ENCODE measurements at regions not wholly inside any gene's neighbourhood (a gene's known extent, or its start where the extent isn't known, plus 50 kb on each side); places are given as distances from the start of the nearest gene placed in this dataset.

GRCh38 chr15:62228604-62229003 lies 63.5 kb upstream of the C2CD4B start:
- no peak for TF ChIP-seq EZH2 (IDR thresholded peaks at IDR 0.05; ENCODE audit: borderline replicate concordance, low read depth, low read length, poor library complexity, severe bottlenecking)
- intact Hi-C loops (cut with micrococcal nuclease; ENCODE audit: unreplicated experiment), result no loop called here
- ChIA-PET POLR2A (ENCODE audit: low non-redundant PET) (no interaction called here), CTCF (no interaction called here)
- Histone ChIP-seq H3K27ac (ENCODE audit: low read depth, low read length, poor library complexity, severe bottlenecking) (no peak overlapping the region), H3K27me3 (replicated peaks; ENCODE audit: insufficient read depth, low read depth, low read length, poor library complexity) (no peaks in the 10 kb centered on the region), H3K4me3 (ENCODE audit: low read depth, low read length, poor library complexity, severe bottlenecking) (no peak overlapping the region), H3K9me3 (ENCODE audit: low read depth, low read length, poor library complexity, severe bottlenecking) (no peaks in the 10 kb centered on the region), H3K4me1 (ENCODE audit: insufficient read depth, low read length, poor library complexity, severe bottlenecking) (no peaks in the 10 kb centered on the region), H3K36me3 (ENCODE audit: insufficient read depth, low read length, poor library complexity, severe bottlenecking) (no peaks in the 10 kb centered on the region)
- BruUV-seq (replicated peaks), result no TSS peak
- no peak for DNase-seq (ENCODE audit: low spot score)

DNA sequence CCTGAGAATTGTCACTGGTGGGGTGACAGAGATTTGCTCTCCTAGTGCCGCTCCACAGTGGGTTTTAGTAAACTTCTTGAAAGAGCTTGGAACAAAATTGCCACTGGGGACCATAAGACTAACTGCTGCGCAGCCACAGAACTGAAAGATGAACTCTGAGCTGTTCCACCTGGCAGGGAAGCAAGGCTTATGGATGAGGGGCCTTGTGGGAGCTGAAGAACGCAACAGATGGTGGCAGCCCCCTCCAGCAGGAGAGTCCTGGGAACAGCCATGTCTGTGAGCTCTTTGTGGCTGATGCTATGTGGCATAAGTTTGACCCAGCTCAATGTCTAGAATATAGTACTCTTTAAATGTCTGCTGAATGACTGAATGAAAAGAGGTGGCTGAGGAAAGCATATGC lies 66.8 kb upstream of the C2CD4B start:
- POLR2A ChIA-PET (ENCODE audit: low non-redundant PET), result interaction anchor here (0.5 kb wide), 1 partner anchor 57 kb away, joined by 3 read pairs; no protein-coding TSS in a partner anchor
- intact Hi-C loops (cut with micrococcal nuclease; ENCODE audit: unreplicated experiment), result no loop called here

GRCh38 chr15:62240121-62241096 lies 75.3 kb upstream of the C2CD4B start:
- ChIA-PET POLR2A (ENCODE audit: low non-redundant PET) (interaction anchor here (0.6 kb wide), 1 partner anchor 87 kb away, joined by 4 read pairs; no protein-coding TSS in a partner anchor), CTCF (interaction anchor here (0.6 kb wide), 1 partner anchor 68 kb away, joined by 3 read pairs; no protein-coding TSS in a partner anchor)
- H3K9me3 ChIP-seq (ENCODE audit: low read depth, low read length, poor library complexity, severe bottlenecking), result peaks cover 4% of the 10 kb centered on the region
- TF ChIP-seq, protein P1, sequence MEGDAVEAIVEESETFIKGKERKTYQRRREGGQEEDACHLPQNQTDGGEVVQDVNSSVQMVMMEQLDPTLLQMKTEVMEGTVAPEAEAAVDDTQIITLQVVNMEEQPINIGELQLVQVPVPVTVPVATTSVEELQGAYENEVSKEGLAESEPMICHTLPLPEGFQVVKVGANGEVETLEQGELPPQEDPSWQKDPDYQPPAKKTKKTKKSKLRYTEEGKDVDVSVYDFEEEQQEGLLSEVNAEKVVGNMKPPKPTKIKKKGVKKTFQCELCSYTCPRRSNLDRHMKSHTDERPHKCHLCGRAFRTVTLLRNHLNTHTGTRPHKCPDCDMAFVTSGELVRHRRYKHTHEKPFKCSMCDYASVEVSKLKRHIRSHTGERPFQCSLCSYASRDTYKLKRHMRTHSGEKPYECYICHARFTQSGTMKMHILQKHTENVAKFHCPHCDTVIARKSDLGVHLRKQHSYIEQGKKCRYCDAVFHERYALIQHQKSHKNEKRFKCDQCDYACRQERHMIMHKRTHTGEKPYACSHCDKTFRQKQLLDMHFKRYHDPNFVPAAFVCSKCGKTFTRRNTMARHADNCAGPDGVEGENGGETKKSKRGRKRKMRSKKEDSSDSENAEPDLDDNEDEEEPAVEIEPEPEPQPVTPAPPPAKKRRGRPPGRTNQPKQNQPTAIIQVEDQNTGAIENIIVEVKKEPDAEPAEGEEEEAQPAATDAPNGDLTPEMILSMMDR (conservative IDR thresholded peaks at IDR 0.05; ENCODE audit: low read depth, low read length), result no peak
- no peak for TF ChIP-seq EZH2 (IDR thresholded peaks at IDR 0.05; ENCODE audit: borderline replicate concordance, low read depth, low read length, poor library complexity, severe bottlenecking)
- no peak overlapping the region for H3K27ac ChIP-seq (ENCODE audit: low read depth, low read length, poor library complexity, severe bottlenecking)
- DNase-seq (ENCODE audit: low spot score), result no peak
- H3K4me3 ChIP-seq (ENCODE audit: low read depth, low read length, poor library complexity, severe bottlenecking), result no peak overlapping the region
- H3K4me1 ChIP-seq (ENCODE audit: insufficient read depth, low read length, poor library complexity, severe bottlenecking), result no peaks in the 10 kb centered on the region
- no TSS peak for BruUV-seq (replicated peaks)
- intact Hi-C loops (cut with micrococcal nuclease; ENCODE audit: unreplicated experiment), result no loop called here
- no peaks in the 10 kb centered on the region for H3K27me3 ChIP-seq (replicated peaks; ENCODE audit: insufficient read depth, low read depth, low read length, poor library complexity)
- no peaks in the 10 kb centered on the region for H3K36me3 ChIP-seq (ENCODE audit: insufficient read depth, low read length, poor library complexity, severe bottlenecking)

More for the DNA sequence above, 66.8 kb upstream of the C2CD4B start:
- no peak overlapping the region for H3K27ac ChIP-seq (ENCODE audit: low read depth, low read length, poor library complexity, severe bottlenecking)
- H3K4me1 ChIP-seq (ENCODE audit: insufficient read depth, low read length, poor library complexity, severe bottlenecking), result no peaks in the 10 kb centered on the region
- no peaks in the 10 kb centered on the region for H3K27me3 ChIP-seq (replicated peaks; ENCODE audit: insufficient read depth, low read depth, low read length, poor library complexity)
- DNase-seq (ENCODE audit: low spot score), result no peak
- no TSS peak for BruUV-seq (replicated peaks)
- CTCF ChIA-PET, result no interaction called here
- H3K36me3 ChIP-seq (ENCODE audit: insufficient read depth, low read length, poor library complexity, severe bottlenecking), result no peaks in the 10 kb centered on the region
- no peak for TF ChIP-seq EZH2 (IDR thresholded peaks at IDR 0.05; ENCODE audit: borderline replicate concordance, low read depth, low read length, poor library complexity, severe bottlenecking)
- TF ChIP-seq, protein P1 (conservative IDR thresholded peaks at IDR 0.05; ENCODE audit: low read depth, low read length), result no peak
- no peaks in the 10 kb centered on the region for H3K9me3 ChIP-seq (ENCODE audit: low read depth, low read length, poor library complexity, severe bottlenecking)
- no peak overlapping the region for H3K4me3 ChIP-seq (ENCODE audit: low read depth, low read length, poor library complexity, severe bottlenecking)

Measured in A673 (cell line).